ENCODE measurements at regions not wholly inside any gene's neighbourhood (a gene's known extent, or its start where the extent isn't known, plus 50 kb on each side); places are given as distances from the start of the nearest gene placed in this dataset.

GRCh38 chr3:116946376-116946775 is 236.8 kb downstream of the TUSC7 start:
- WGBS (ENCODE audit: low lambda C conversion rate): 89% methylated on average over 1 of the region's 1 CpG
- H3K27ac ChIP-seq (ENCODE audit: low read depth in 2 of 2, low read length in 1 of 2): peak overlapping the region in 1 of 2 experiments; percentile 86; a peak in 1 of 4 replicates
- CTCF ChIA-PET: interaction anchor here (1.0 to 2.1 kb wide), 5 partner anchors 8 to 16 kb away, joined by 3 to 5 read pairs (median 4); no protein-coding TSS in a partner anchor

GRCh38 chr3:116947148-116947547 is 237.6 kb downstream of the TUSC7 start:
- Histone ChIP-seq H3K4me2 (no peak overlapping the region), H3K27ac (ENCODE audit: low read depth in 2 of 2, low read length in 1 of 2) (peak overlapping the region in 1 of 2 experiments; percentile 86; a peak in 2 of 4 replicates), H2AFZ (ENCODE audit: low read depth) (no peak overlapping the region), H3K4me3 (ENCODE audit: low read depth in 2 of 2, low read length in 1 of 2) (no peak overlapping the region), H4K20me1 (ENCODE audit: insufficient read depth) (no peaks in the 10 kb centered on the region), H3F3A (replicated peaks; ENCODE audit: insufficient read depth) (no peaks in the 10 kb centered on the region), H3K27me3 (ENCODE audit: insufficient read depth) (no peaks in the 10 kb centered on the region), H3K9me2 (no peaks in the 10 kb centered on the region), H3K9me3 (no peaks in the 10 kb centered on the region), H3K9ac (no peak overlapping the region), H3K4me1 (ENCODE audit: control insufficient read depth in 1 of 2, insufficient read depth in 2 of 2, low read depth in 1 of 2, low read length in 1 of 2) (peaks cover 0 to 15% of the 10 kb centered on the region in 2 experiments; a peak in 2 of 4 replicates), H3K79me2 (ENCODE audit: insufficient read depth) (no peaks in the 10 kb centered on the region), H3K36me3 (replicated peaks in 1 of 2; ENCODE audit: control insufficient read depth in 1 of 2, insufficient read depth in 2 of 2, low read length in 1 of 2) (no peaks in the 10 kb centered on the region)
- POLR2A ChIA-PET: no interaction called here
- DNase-seq: no peak
- CTCF ChIA-PET: interaction anchor here (1.1 kb wide), 1 partner anchor 9 kb away, joined by 5 read pairs; no protein-coding TSS in a partner anchor
- no peak for TF ChIP-seq YY1 (IDR thresholded peaks at IDR 0.05; ENCODE audit: low read depth)
- TF ChIP-seq MXI1 (IDR thresholded peaks at IDR 0.05; ENCODE audit: low read depth, low read length): 0 out of 2 replicates have a peak, but pooled peaks have one; percentile 20
- 81% methylated on average over 3 of the region's 3 CpGs for WGBS (ENCODE audit: low lambda C conversion rate)

More at GRCh38 chr3:116946376-116946775, 236.8 kb downstream of the TUSC7 start:
- TF ChIP-seq FOSL2 (IDR thresholded peaks at IDR 0.05; ENCODE audit: borderline replicate concordance, low read depth): no peak
- TF ChIP-seq JUND (IDR thresholded peaks at IDR 0.05): no peak
- no peak for TF ChIP-seq GABPA (IDR thresholded peaks at IDR 0.05; ENCODE audit: low read depth)
- TF ChIP-seq, protein P1, sequence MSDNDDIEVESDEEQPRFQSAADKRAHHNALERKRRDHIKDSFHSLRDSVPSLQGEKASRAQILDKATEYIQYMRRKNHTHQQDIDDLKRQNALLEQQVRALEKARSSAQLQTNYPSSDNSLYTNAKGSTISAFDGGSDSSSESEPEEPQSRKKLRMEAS (IDR thresholded peaks at IDR 0.05; ENCODE audit: low read depth): no peak
- TF ChIP-seq RCOR1 (IDR thresholded peaks at IDR 0.05; ENCODE audit: low read length): no peak
- TF ChIP-seq ZBTB33 (IDR thresholded peaks at IDR 0.05; ENCODE audit: borderline replicate concordance, low read depth): no peak
- TF ChIP-seq NRF1 (IDR thresholded peaks at IDR 0.05; ENCODE audit: low read depth, low read length): no peak
- no peak for TF ChIP-seq POLR2AphosphoS5 (IDR thresholded peaks at IDR 0.05; ENCODE audit: low read depth, low read length)
- no peak overlapping the region for H3K9ac ChIP-seq
- no peaks in the 10 kb centered on the region for H3K9me3 ChIP-seq
- H4K20me1 ChIP-seq (ENCODE audit: insufficient read depth): no peaks in the 10 kb centered on the region
- H3K4me2 ChIP-seq: no peak overlapping the region
- H3K4me3 ChIP-seq (ENCODE audit: low read depth in 2 of 2, low read length in 1 of 2): no peak overlapping the region
- POLR2A ChIA-PET: no interaction called here
- DNase-seq: no peak
- no peaks in the 10 kb centered on the region for H3K36me3 ChIP-seq (replicated peaks in 1 of 2; ENCODE audit: control insufficient read depth in 1 of 2, insufficient read depth in 2 of 2, low read length in 1 of 2)
- H2AFZ ChIP-seq (ENCODE audit: low read depth): no peak overlapping the region
- H3K27me3 ChIP-seq (ENCODE audit: insufficient read depth): no peaks in the 10 kb centered on the region
- H3F3A ChIP-seq (replicated peaks; ENCODE audit: insufficient read depth): no peaks in the 10 kb centered on the region
- H3K79me2 ChIP-seq (ENCODE audit: insufficient read depth): no peaks in the 10 kb centered on the region
- H3K9me2 ChIP-seq: no peaks in the 10 kb centered on the region
- peaks cover 0 to 15% of the 10 kb centered on the region in 2 experiments; a peak in 2 of 4 replicates for H3K4me1 ChIP-seq (ENCODE audit: control insufficient read depth in 1 of 2, insufficient read depth in 2 of 2, low read depth in 1 of 2, low read length in 1 of 2)

DNA sequence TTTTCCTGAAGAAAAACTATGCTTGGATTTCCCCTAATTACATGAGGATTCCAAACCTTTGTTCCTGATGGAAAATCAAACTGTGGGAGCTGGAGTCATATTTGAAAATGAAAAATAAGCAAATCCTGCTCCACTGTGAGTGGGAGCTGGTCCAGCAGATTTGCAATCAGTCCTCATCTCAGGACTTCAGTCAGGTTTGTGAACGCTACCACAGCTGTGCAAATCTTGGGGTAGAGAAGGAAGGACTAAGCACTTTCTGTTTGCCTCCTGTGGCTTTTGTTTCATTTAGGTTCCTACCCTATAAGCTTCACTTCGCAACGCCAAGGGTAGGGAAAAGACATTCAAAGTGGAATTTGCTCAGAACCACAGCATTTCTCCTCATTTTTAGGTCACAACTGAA is 238.2 kb downstream of the TUSC7 start:
- H3K27ac ChIP-seq (ENCODE audit: low read depth in 2 of 2, low read length in 1 of 2): peak overlapping the region in 1 of 2 experiments; percentile 86; a peak in 2 of 4 replicates
- no peak overlapping the region for H3K4me2 ChIP-seq
- no peak for DNase-seq
- TF ChIP-seq RAD21 (IDR thresholded peaks at IDR 0.05; ENCODE audit: low read length) (no peak), RCOR1 (IDR thresholded peaks at IDR 0.05; ENCODE audit: low read length) (no peak), IRF3 (IDR thresholded peaks at IDR 0.05; ENCODE audit: low read depth, low read length) (no peak), MXI1 (IDR thresholded peaks at IDR 0.05; ENCODE audit: low read depth, low read length) (no peak), NFIC (IDR thresholded peaks at IDR 0.05; ENCODE audit: borderline replicate concordance) (no peak), FOXM1 (IDR thresholded peaks at IDR 0.05; ENCODE audit: low read depth) (no peak), TAF1 (IDR thresholded peaks at IDR 0.05; ENCODE audit: borderline replicate concordance, low read depth, low read length) (no peak), RFX5 (IDR thresholded peaks at IDR 0.05; ENCODE audit: low read length) (no peak), JUND (IDR thresholded peaks at IDR 0.05) (no peak), POLR2AphosphoS5 (IDR thresholded peaks at IDR 0.05; ENCODE audit: low read depth, low read length) (no peak), GATA2 (CRISPR knock-in tag; IDR thresholded peaks at IDR 0.05) (no peak; the same call in 1 of the 2 replicates)
- TF ChIP-seq, protein P2, sequence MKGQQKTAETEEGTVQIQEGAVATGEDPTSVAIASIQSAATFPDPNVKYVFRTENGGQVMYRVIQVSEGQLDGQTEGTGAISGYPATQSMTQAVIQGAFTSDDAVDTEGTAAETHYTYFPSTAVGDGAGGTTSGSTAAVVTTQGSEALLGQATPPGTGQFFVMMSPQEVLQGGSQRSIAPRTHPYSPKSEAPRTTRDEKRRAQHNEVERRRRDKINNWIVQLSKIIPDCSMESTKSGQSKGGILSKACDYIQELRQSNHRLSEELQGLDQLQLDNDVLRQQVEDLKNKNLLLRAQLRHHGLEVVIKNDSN (IDR thresholded peaks at IDR 0.05; ENCODE audit: borderline replicate concordance, low read depth): no peak
- H3K79me2 ChIP-seq (ENCODE audit: insufficient read depth): no peaks in the 10 kb centered on the region
- no peaks in the 10 kb centered on the region for H3F3A ChIP-seq (replicated peaks; ENCODE audit: insufficient read depth)
- H4K20me1 ChIP-seq (ENCODE audit: insufficient read depth): no peaks in the 10 kb centered on the region
- H3K4me3 ChIP-seq (ENCODE audit: low read depth in 2 of 2, low read length in 1 of 2): no peak overlapping the region
- H3K36me3 ChIP-seq (replicated peaks in 1 of 2; ENCODE audit: control insufficient read depth in 1 of 2, insufficient read depth in 2 of 2, low read length in 1 of 2): no peaks in the 10 kb centered on the region
- no peak overlapping the region for H2AFZ ChIP-seq (ENCODE audit: low read depth)
- no peak overlapping the region for H3K9ac ChIP-seq
- ChIA-PET POLR2A (no interaction called here), CTCF (no interaction called here)
- peaks cover 0 to 15% of the 10 kb centered on the region in 2 experiments; a peak in 2 of 4 replicates for H3K4me1 ChIP-seq (ENCODE audit: control insufficient read depth in 1 of 2, insufficient read depth in 2 of 2, low read depth in 1 of 2, low read length in 1 of 2)
- H3K27me3 ChIP-seq (ENCODE audit: insufficient read depth): no peaks in the 10 kb centered on the region
- H3K9me2 ChIP-seq: no peaks in the 10 kb centered on the region
- 77% methylated on average over 3 of the region's 3 CpGs for WGBS (ENCODE audit: low lambda C conversion rate)
- no peaks in the 10 kb centered on the region for H3K9me3 ChIP-seq
